B cell (primary cell): ENCODE measurements at regions not wholly inside any gene's neighbourhood (a gene's known extent, or its start where the extent isn't known, plus 50 kb on each side); places are given as distances from the start of the nearest gene placed in this dataset.

ENCODE experiments used
- ATAC-seq: fragments of 200-7000 bp; cut with Tn5 transposase; one replicate; pipeline ENCODE4 v1.10.0; 2021; ENCODE audit warnings: low read depth, mild to moderate bottlenecking, moderate number of reproducible peaks, moderate library complexity
- CTCF ChIA-PET: fragments of 350-600 bp; sonication (Branson Sonifier 250); formaldehyde crosslinking; loops from one replicate; lab custom pipeline; 2021; ENCODE audit warnings: antibody characterized with exemption, inconsistent platforms; lab: Charles Lee
- POLR2A ChIA-PET: fragments of 350-600 bp; sonication (Branson Sonifier 250); formaldehyde crosslinking; loops from one replicate; lab custom pipeline; 2021; ENCODE audit warnings: antibody characterized with exemption; lab: Charles Lee
- DNase-seq: peaks from one replicate; pipeline ENCODE4 v3.0.0; 2013
- H2AFZ ChIP-seq: 2 replicates; pipeline ENCODE4 v1.6.1; 2012; ENCODE audit warnings: mild to moderate bottlenecking, low read depth, low read length; ENCODE audit not compliant: insufficient read depth, poor library complexity, severe bottlenecking
- H3K27ac ChIP-seq, 2 donors: 1 replicate in 1 of 2; 2 replicates in 1 of 2; pipeline ENCODE4 v1.5.1; 2012 to 2013; ENCODE audit warnings: low read length in 2 of 2, mild to moderate bottlenecking in 2 of 2, moderate library complexity in 1 of 2
- H3K27me3 ChIP-seq, 4 experiments: fragments of 200-600 bp in 1 of 4; sonication (generic) in 1 of 4; replicated peaks in 1 of 4; 1 replicate in 2 of 4; 2 replicates in 2 of 4; pipeline versions ENCODE4 v1.6.1 to v1.7.0; 2013 to 2016; ENCODE audit warnings: low read length in 3 of 4, mild to moderate bottlenecking in 2 of 4, mixed read lengths in 1 of 4, moderate library complexity in 1 of 4; ENCODE audit not compliant: insufficient read depth in 4 of 4, control insufficient read depth in 3 of 4; ENCODE audit errors: control extremely low read depth in 1 of 4
- H3K36me3 ChIP-seq, 2 experiments: replicated peaks in 1 of 2; 1 replicate in 1 of 2; 2 replicates in 1 of 2; pipeline versions ENCODE4 v1.6.1 to v1.7.1; 2013; ENCODE audit warnings: low read length in 1 of 2; ENCODE audit not compliant: insufficient read depth in 2 of 2, control insufficient read depth in 1 of 2; ENCODE audit errors: control extremely low read depth in 1 of 2, extremely low read depth in 1 of 2
- H3K4me1 ChIP-seq, 2 donors: fragments of 200-600 bp in 1 of 2; sonication (generic) in 1 of 2; 1 replicate in 1 of 2; 2 replicates in 1 of 2; pipeline versions ENCODE4 v1.5.1 to v1.6.1; 2013 to 2017; ENCODE audit warnings: low read length in 2 of 2; ENCODE audit not compliant: control insufficient read depth in 2 of 2, insufficient read depth in 2 of 2
- H3K4me2 ChIP-seq: replicated peaks from 2 replicates; pipeline ENCODE3; 2012; ENCODE audit warnings: mild to moderate bottlenecking, low read depth, low read length; ENCODE audit not compliant: poor library complexity, severe bottlenecking
- H3K4me3 ChIP-seq, 5 experiments: fragments of 200-600 bp in 1 of 5; sonication (generic) in 1 of 5; 1 replicate in 3 of 5; 2 replicates in 2 of 5; pipeline versions ENCODE4 v1.5.1 to v1.7.0; 2011 to 2016; ENCODE audit warnings: low read length in 4 of 5, mild to moderate bottlenecking in 4 of 5, low read depth in 2 of 5, control low read depth in 1 of 5, moderate library complexity in 1 of 5; ENCODE audit not compliant: insufficient read depth in 1 of 5; ENCODE audit errors: control extremely low read depth in 1 of 5, extremely low read depth in 1 of 5
- H3K79me2 ChIP-seq: fragments of 200-600 bp; sonication (generic); one replicate; pipeline ENCODE4 v1.6.0; 2016; ENCODE audit warnings: low read length; ENCODE audit not compliant: control insufficient read depth, insufficient read depth
- H3K9ac ChIP-seq: fragments of 200-600 bp; sonication (generic); 2 replicates; pipeline ENCODE4 v1.6.1; 2017; ENCODE audit warnings: mild to moderate bottlenecking, low read length, moderate library complexity
- H3K9me3 ChIP-seq, 3 donors: one replicate each; pipeline versions ENCODE4 v1.6.1 to v1.7.1; 2013; ENCODE audit warnings: low read length in 2 of 3; ENCODE audit not compliant: control insufficient read depth in 2 of 3, insufficient read depth in 1 of 3; ENCODE audit errors: control extremely low read depth in 1 of 3
- H4K20me1 ChIP-seq: 2 replicates; pipeline ENCODE4 v1.6.0; 2012; ENCODE audit warnings: mild to moderate bottlenecking, low read length; ENCODE audit not compliant: insufficient read depth, control insufficient read depth, poor library complexity, severe bottlenecking
- H3K27ac Mint-ChIP-seq: one replicate; pipeline ENCODE4 v1.8.0; 2021; ENCODE audit warnings: mixed read lengths
- H3K27me3 Mint-ChIP-seq: one replicate; pipeline ENCODE4 v1.8.0; 2021; ENCODE audit warnings: mixed read lengths
- H3K4me1 Mint-ChIP-seq: one replicate; pipeline ENCODE4 v1.8.0; 2021; ENCODE audit warnings: mixed read lengths
- H3K4me3 Mint-ChIP-seq: one replicate; pipeline ENCODE4 v1.8.0; 2021; ENCODE audit warnings: mixed read lengths
- H3K9me3 Mint-ChIP-seq: one replicate; pipeline ENCODE4 v1.8.0; 2022; ENCODE audit warnings: mixed read lengths; ENCODE audit not compliant: insufficient read depth
- EZH2 ChIP-seq: IDR thresholded peaks from 2 replicates; pipeline ENCODE4 v1.6.1; 2012; ENCODE audit warnings: borderline replicate concordance, low read depth, mild to moderate bottlenecking, moderate library complexity, low read length; ENCODE audit not compliant: insufficient read depth, poor library complexity, severe bottlenecking
- WGBS: methylation state at CpG from one replicate; pipeline ENCODE4 v1.1.5; 2013; ENCODE audit warnings: missing lambda C conversion rate; ENCODE audit not compliant: insufficient coverage; 5-methylcytosine and 5-hydroxymethylcytosine counted together
- intact Hi-C: fragments of 100-400 bp; cut with micrococcal nuclease; formaldehyde crosslinking; loops from one replicate; pipeline ENCODE4 v1.10.0; 2022
- TF ChIP-seq, protein P1 (sequence below): fragments of 200-600 bp; IDR thresholded peaks from one replicate; pipeline ENCODE4 v1.8.0; 2022; ENCODE audit warnings: antibody characterized with exemption, mild to moderate bottlenecking

DNA sequence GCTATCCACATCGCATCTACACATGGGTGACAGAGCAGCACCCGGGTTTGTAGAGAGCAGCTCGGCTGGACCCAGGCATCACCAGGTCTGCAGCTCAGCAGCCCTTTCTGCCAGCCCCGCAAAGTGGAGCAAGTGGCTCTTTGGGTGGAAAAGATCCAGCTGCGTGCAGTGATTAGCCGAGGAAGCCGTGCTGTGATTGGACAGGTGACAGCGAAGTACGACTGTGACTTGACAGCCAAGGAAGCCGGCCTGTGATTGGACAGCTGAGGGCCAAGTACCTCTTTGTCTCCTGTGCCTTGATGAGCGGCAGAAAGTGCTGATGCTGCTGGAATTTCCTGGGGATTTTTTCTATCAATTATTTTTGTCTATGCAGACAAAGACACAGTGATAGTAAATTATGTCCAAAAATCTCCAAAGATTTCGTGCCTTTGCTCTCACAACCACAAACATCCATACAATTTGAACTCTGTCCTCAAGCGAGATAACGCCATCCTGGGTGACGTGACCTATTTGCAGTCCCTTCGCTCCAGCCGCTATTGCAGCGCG lies 62.3 kb upstream of the GPR31 start:
- Mint-ChIP-seq H3K4me3 (no peak overlapping the region), H3K27me3 (peaks cover 9% of the 10 kb centered on the region), H3K27ac (no peak overlapping the region), H3K4me1 (no peaks in the 10 kb centered on the region), H3K9me3 (no peaks in the 10 kb centered on the region)
- no peak overlapping the region for H3K4me2 ChIP-seq
- no peak overlapping the region for H3K4me3 ChIP-seq
- no peaks in the 10 kb centered on the region for H3K4me1 ChIP-seq
- H2AFZ ChIP-seq: no peak overlapping the region
- no peaks in the 10 kb centered on the region for H3K9me3 ChIP-seq
- ATAC-seq (no peak), DNase-seq (no peak)
- POLR2A ChIA-PET: no interaction called here
- TF ChIP-seq EZH2: no peak
- TF ChIP-seq, protein P1, sequence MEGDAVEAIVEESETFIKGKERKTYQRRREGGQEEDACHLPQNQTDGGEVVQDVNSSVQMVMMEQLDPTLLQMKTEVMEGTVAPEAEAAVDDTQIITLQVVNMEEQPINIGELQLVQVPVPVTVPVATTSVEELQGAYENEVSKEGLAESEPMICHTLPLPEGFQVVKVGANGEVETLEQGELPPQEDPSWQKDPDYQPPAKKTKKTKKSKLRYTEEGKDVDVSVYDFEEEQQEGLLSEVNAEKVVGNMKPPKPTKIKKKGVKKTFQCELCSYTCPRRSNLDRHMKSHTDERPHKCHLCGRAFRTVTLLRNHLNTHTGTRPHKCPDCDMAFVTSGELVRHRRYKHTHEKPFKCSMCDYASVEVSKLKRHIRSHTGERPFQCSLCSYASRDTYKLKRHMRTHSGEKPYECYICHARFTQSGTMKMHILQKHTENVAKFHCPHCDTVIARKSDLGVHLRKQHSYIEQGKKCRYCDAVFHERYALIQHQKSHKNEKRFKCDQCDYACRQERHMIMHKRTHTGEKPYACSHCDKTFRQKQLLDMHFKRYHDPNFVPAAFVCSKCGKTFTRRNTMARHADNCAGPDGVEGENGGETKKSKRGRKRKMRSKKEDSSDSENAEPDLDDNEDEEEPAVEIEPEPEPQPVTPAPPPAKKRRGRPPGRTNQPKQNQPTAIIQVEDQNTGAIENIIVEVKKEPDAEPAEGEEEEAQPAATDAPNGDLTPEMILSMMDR: no peak
- H3K9ac ChIP-seq: no peak overlapping the region
- no peaks in the 10 kb centered on the region for H3K27me3 ChIP-seq
- no peak overlapping the region for H3K27ac ChIP-seq
- no peaks in the 10 kb centered on the region for H3K79me2 ChIP-seq
- no peaks in the 10 kb centered on the region for H3K36me3 ChIP-seq
- intact Hi-C loops: loop anchor here (5.0 kb wide), 1 partner anchor 677 kb away; no protein-coding TSS in a partner anchor
- H4K20me1 ChIP-seq: no peaks in the 10 kb centered on the region
- CTCF ChIA-PET: interaction anchor here (1.1 kb wide), 1 partner anchor 11 kb away, joined by 3 read pairs; no protein-coding TSS in a partner anchor
- 83% methylated on average over 9 of the region's 19 CpGs for WGBS

DNA sequence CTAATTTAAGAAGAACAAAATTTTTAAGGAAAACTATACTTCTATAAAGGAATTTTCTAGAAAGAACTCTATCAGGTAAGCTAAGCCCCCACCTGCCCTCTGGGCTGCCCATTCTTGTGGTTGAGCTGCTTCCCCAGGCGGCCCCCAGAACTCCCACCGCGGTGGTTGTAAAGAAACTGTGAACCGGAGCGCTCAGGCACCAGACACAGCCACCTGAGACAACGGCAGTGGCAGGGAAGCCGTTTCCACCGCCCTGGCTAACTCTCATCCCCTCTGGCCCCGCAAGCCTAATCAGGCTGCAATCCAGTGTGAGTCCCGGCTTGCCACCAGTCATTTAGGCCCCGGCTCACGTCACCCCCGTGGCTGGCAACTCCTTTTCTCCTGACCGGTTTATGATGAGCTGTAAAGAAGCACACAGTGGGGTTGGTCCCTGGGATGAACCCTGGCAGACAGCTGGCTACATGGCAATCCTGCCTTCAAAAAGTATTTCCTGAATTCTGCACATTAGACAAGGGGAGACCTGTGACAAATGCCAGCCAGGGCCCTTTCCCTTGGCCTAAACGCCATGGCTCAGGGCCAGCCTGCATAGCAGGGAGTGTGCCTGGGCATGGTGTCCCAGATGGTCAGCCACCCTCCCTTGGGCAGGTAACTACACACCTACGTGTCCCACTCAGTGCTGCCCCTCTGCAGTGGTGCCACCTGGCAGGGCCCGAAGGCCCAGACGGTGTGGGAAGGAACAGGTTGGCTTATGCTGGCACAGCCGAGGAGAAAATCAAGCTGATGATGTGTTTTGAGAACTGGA lies 63.8 kb upstream of the GPR31 start:
- intact Hi-C loops: no loop called here
- WGBS: 80% methylated on average over 15 of the region's 19 CpGs
- no peaks in the 10 kb centered on the region for H3K79me2 ChIP-seq
- ATAC-seq (no peak), DNase-seq (no peak)
- ChIA-PET POLR2A (no interaction called here), CTCF (interaction anchor here (1.1 kb wide), 1 partner anchor 129 kb away, joined by 4 read pairs; no protein-coding TSS in a partner anchor)
- no peaks in the 10 kb centered on the region for H3K4me1 ChIP-seq
- Mint-ChIP-seq H3K27ac (no peak overlapping the region), H3K27me3 (peaks cover 9% of the 10 kb centered on the region), H3K4me1 (no peaks in the 10 kb centered on the region), H3K9me3 (no peaks in the 10 kb centered on the region), H3K4me3 (no peak overlapping the region)
- H3K9ac ChIP-seq: no peak overlapping the region
- no peaks in the 10 kb centered on the region for H4K20me1 ChIP-seq
- no peaks in the 10 kb centered on the region for H3K36me3 ChIP-seq
- H3K4me3 ChIP-seq: no peak overlapping the region
- no peaks in the 10 kb centered on the region for H3K9me3 ChIP-seq
- TF ChIP-seq, protein P1: no peak
- no peak for TF ChIP-seq EZH2
- H3K27me3 ChIP-seq: peaks cover 0 to 3% (median under 1%) of the 10 kb centered on the region in 4 experiments
- no peak overlapping the region for H3K4me2 ChIP-seq
- H2AFZ ChIP-seq: no peak overlapping the region
- H3K27ac ChIP-seq: no peak overlapping the region
